SK-N-SH treated with all-trans-retinoic acid at 6 μM for 48 hours (cell line): ENCODE measurements at regions not wholly inside any gene's neighbourhood (a gene's known extent, or its start where the extent isn't known, plus 50 kb on each side); places are given as distances from the start of the nearest gene placed in this dataset.
A peak's percentile ranks its signal among the peaks of the same experiment; 100 is the strongest.

Experiments
- ATAC-seq: fragments of 200-7000 bp; cut with Tn5 transposase; 3 replicates; pipeline ENCODE4 v1.9.1; 2020; ENCODE audit warnings: mild to moderate bottlenecking, moderate library complexity
- ARNTL ChIP-seq: fragments of 450-650 bp; formaldehyde crosslinking; IDR thresholded peaks from 2 replicates; pipeline ENCODE4 v1.5.0; 2020; ENCODE audit warnings: low read depth, mild to moderate bottlenecking, moderate library complexity, borderline replicate concordance
- BACH2 ChIP-seq: fragments of 250-450 bp; sonication (Bioruptor Pico); IDR thresholded peaks from 2 replicates; pipeline ENCODE4 v1.9.0; 2021; ENCODE audit warnings: mild to moderate bottlenecking, borderline replicate concordance
- CREB5 ChIP-seq: fragments of 250-450 bp; sonication (Bioruptor Pico); IDR thresholded peaks from 2 replicates; pipeline ENCODE4 v1.5.1; 2020; ENCODE audit warnings: low read depth, mild to moderate bottlenecking, moderate library complexity
- CSDC2 ChIP-seq: fragments of 250-450 bp; sonication (Bioruptor Pico); IDR thresholded peaks from 2 replicates; pipeline ENCODE4 v1.5.0; 2020; ENCODE audit warnings: mild to moderate bottlenecking, moderate library complexity
- CSRNP3 ChIP-seq: fragments of 250-450 bp; sonication (Bioruptor Pico); IDR thresholded peaks from 2 replicates; pipeline ENCODE4 v1.5.1; 2021; ENCODE audit warnings: mild to moderate bottlenecking, moderate library complexity
- ESRRG ChIP-seq: fragments of 250-450 bp; sonication (Bioruptor Pico); IDR thresholded peaks from 2 replicates; pipeline ENCODE4 v1.6.1; 2021; ENCODE audit warnings: mild to moderate bottlenecking
- GLIS3 ChIP-seq: fragments of 250-450 bp; sonication (Bioruptor Pico); IDR thresholded peaks from 2 replicates; pipeline ENCODE4 v1.5.0; 2020; ENCODE audit warnings: mild to moderate bottlenecking, moderate library complexity
- ISL1 ChIP-seq: fragments of 250-450 bp; sonication (Bioruptor Pico); IDR thresholded peaks from 2 replicates; pipeline ENCODE4 v2.1.2; 2022; ENCODE audit warnings: mild to moderate bottlenecking, moderate library complexity
- OSR1 ChIP-seq: fragments of 250-450 bp; sonication (Bioruptor Pico); IDR thresholded peaks from 2 replicates; pipeline ENCODE4 v1.8.0; 2022; ENCODE audit warnings: moderate library complexity, mild to moderate bottlenecking, inconsistent platforms
- PPARA ChIP-seq: fragments of 250-450 bp; sonication (Bioruptor Pico); IDR thresholded peaks from 2 replicates; pipeline ENCODE4 v1.5.0; 2020; ENCODE audit warnings: mild to moderate bottlenecking, borderline replicate concordance
- RARB ChIP-seq: fragments of 250-450 bp; sonication (Bioruptor Pico); IDR thresholded peaks from 2 replicates; pipeline ENCODE4 v1.8.0; 2021; ENCODE audit warnings: mild to moderate bottlenecking, moderate library complexity
- SNAI2 ChIP-seq: fragments of 250-450 bp; sonication (Bioruptor Pico); IDR thresholded peaks from 2 replicates; pipeline ENCODE4 v1.5.0; 2020; ENCODE audit warnings: mild to moderate bottlenecking, moderate library complexity
- TCF4 ChIP-seq: fragments of 250-450 bp; sonication (Bioruptor Pico); IDR thresholded peaks from 2 replicates; pipeline ENCODE4 v1.8.0; 2021; ENCODE audit warnings: mild to moderate bottlenecking, moderate library complexity, borderline replicate concordance
- TOX ChIP-seq: fragments of 250-450 bp; sonication (Bioruptor Pico); IDR thresholded peaks from 2 replicates; pipeline ENCODE4 v1.8.0; 2021; ENCODE audit warnings: mild to moderate bottlenecking, moderate library complexity, borderline replicate concordance
- ZC3H10 ChIP-seq: fragments of 250-450 bp; sonication (Bioruptor Pico); IDR thresholded peaks from 2 replicates; pipeline ENCODE4 v1.5.1; 2021; ENCODE audit warnings: mild to moderate bottlenecking, moderate library complexity
- ZFP3 ChIP-seq: fragments of 250-450 bp; sonication (Bioruptor Pico); IDR thresholded peaks from 2 replicates; pipeline ENCODE4 v1.5.0; 2020; ENCODE audit warnings: mild to moderate bottlenecking, moderate library complexity
- ZFP30 ChIP-seq: fragments of 450-650 bp; formaldehyde crosslinking; IDR thresholded peaks from 2 replicates; pipeline ENCODE4 v1.5.0; 2022; ENCODE audit warnings: mild to moderate bottlenecking, moderate library complexity
- ZNF565 ChIP-seq: fragments of 450-650 bp; formaldehyde crosslinking; conservative IDR thresholded peaks from 2 replicates; pipeline ENCODE4 v1.5.0; 2020; ENCODE audit warnings: low read depth, mild to moderate bottlenecking, moderate library complexity
- ZNF70 ChIP-seq: fragments of 450-650 bp; formaldehyde crosslinking; IDR thresholded peaks from 2 replicates; pipeline ENCODE4 v1.5.0; 2020; ENCODE audit warnings: mild to moderate bottlenecking, moderate library complexity
- ZNF8 ChIP-seq: fragments of 450-650 bp; formaldehyde crosslinking; IDR thresholded peaks from 2 replicates; pipeline ENCODE4 v1.5.0; 2020; ENCODE audit warnings: mild to moderate bottlenecking, moderate library complexity
- TF ChIP-seq, protein P1 (sequence below): fragments of 250-450 bp; sonication (Bioruptor Pico); IDR thresholded peaks from 2 replicates; pipeline ENCODE4 v1.8.0; 2021; ENCODE audit warnings: low read depth, mild to moderate bottlenecking, moderate library complexity, borderline replicate concordance
- TF ChIP-seq, protein P2 (sequence below): fragments of 250-450 bp; sonication (Bioruptor Pico); IDR thresholded peaks from 2 replicates; pipeline ENCODE4 v1.5.0; 2020; ENCODE audit warnings: mild to moderate bottlenecking, moderate library complexity
- TF ChIP-seq, protein P3 (sequence below): fragments of 250-450 bp; sonication (Bioruptor Pico); IDR thresholded peaks from 2 replicates; pipeline ENCODE4 v1.8.0; 2020; ENCODE audit warnings: mild to moderate bottlenecking, moderate library complexity, borderline replicate concordance

DNA sequence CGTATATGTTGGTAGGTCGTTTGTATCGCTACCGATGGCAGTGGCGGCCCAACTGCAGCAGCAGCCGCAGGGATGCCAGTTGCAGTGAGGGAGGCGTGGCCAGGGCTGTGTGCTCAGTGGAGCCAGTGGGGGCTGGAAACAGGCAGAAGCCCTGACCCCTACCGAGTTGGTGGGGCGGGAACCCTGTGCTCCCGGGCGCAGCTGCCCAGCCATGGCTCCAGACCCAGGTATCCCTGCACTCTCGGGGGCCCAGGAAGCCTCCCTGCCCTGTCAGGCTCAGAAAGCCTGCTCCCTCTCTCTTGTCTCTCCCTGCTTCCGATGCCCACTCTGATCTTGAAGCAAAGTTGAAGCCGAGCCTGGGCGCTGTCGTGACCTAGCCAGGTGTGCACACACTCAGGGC lies 78.6 kb upstream of the ITGB1 start:
- TF ChIP-seq ZNF8 (no peak), ZNF565 (CRISPR knock-in tag) (no peak), CSRNP3 (CRISPR knock-in tag) (no peak), ZNF70 (no peak), TOX (CRISPR knock-in tag) (no peak), SNAI2 (CRISPR knock-in tag) (no peak), BACH2 (CRISPR knock-in tag) (no peak), PPARA (CRISPR knock-in tag) (no peak), ISL1 (CRISPR knock-in tag) (no peak), ZFP30 (CRISPR knock-in tag) (no peak), CSDC2 (no peak), GLIS3 (no peak), ARNTL (CRISPR knock-in tag) (no peak), CREB5 (CRISPR knock-in tag) (no peak), ZC3H10 (CRISPR knock-in tag) (no peak), ZFP3 (CRISPR knock-in tag) (no peak), TCF4 (CRISPR knock-in tag) (no peak)
- TF ChIP-seq, protein P1, sequence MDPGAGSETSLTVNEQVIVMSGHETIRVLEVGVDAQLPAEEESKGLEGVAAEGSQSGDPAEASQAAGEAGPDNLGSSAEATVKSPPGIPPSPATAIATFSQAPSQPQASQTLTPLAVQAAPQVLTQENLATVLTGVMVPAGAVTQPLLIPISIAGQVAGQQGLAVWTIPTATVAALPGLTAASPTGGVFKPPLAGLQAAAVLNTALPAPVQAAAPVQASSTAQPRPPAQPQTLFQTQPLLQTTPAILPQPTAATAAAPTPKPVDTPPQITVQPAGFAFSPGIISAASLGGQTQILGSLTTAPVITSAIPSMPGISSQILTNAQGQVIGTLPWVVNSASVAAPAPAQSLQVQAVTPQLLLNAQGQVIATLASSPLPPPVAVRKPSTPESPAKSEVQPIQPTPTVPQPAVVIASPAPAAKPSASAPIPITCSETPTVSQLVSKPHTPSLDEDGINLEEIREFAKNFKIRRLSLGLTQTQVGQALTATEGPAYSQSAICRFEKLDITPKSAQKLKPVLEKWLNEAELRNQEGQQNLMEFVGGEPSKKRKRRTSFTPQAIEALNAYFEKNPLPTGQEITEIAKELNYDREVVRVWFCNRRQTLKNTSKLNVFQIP (CRISPR knock-in tag): no peak
- TF ChIP-seq, protein P2, sequence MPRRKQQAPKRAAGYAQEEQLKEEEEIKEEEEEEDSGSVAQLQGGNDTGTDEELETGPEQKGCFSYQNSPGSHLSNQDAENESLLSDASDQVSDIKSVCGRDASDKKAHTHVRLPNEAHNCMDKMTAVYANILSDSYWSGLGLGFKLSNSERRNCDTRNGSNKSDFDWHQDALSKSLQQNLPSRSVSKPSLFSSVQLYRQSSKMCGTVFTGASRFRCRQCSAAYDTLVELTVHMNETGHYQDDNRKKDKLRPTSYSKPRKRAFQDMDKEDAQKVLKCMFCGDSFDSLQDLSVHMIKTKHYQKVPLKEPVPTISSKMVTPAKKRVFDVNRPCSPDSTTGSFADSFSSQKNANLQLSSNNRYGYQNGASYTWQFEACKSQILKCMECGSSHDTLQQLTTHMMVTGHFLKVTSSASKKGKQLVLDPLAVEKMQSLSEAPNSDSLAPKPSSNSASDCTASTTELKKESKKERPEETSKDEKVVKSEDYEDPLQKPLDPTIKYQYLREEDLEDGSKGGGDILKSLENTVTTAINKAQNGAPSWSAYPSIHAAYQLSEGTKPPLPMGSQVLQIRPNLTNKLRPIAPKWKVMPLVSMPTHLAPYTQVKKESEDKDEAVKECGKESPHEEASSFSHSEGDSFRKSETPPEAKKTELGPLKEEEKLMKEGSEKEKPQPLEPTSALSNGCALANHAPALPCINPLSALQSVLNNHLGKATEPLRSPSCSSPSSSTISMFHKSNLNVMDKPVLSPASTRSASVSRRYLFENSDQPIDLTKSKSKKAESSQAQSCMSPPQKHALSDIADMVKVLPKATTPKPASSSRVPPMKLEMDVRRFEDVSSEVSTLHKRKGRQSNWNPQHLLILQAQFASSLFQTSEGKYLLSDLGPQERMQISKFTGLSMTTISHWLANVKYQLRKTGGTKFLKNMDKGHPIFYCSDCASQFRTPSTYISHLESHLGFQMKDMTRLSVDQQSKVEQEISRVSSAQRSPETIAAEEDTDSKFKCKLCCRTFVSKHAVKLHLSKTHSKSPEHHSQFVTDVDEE (CRISPR knock-in tag): no peak
- TF ChIP-seq, protein P3, sequence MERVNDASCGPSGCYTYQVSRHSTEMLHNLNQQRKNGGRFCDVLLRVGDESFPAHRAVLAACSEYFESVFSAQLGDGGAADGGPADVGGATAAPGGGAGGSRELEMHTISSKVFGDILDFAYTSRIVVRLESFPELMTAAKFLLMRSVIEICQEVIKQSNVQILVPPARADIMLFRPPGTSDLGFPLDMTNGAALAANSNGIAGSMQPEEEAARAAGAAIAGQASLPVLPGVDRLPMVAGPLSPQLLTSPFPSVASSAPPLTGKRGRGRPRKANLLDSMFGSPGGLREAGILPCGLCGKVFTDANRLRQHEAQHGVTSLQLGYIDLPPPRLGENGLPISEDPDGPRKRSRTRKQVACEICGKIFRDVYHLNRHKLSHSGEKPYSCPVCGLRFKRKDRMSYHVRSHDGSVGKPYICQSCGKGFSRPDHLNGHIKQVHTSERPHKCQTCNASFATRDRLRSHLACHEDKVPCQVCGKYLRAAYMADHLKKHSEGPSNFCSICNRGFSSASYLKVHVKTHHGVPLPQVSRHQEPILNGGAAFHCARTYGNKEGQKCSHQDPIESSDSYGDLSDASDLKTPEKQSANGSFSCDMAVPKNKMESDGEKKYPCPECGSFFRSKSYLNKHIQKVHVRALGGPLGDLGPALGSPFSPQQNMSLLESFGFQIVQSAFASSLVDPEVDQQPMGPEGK (CRISPR knock-in tag): no peak
- ATAC-seq: no peak

DNA sequence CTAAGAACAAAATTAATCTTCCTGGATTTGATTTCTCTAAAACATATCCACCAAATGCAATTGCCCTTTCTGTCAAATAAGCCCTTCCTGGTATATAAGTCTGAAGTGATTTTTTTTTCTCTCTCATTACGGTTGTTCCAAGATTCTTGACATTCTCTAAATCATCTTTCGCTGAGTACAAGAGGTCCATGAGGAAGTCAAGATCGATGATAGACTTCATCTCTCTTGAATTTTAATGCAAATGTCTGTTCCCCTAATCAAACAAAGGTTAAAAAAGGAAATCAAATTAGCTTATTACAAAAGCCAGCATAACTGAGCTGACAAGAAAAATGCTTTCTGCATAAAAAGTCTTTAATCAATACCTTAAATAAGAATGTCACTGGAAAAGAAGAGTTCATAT lies 77.4 kb upstream of the ITGB1 start:
- ATAC-seq: peak; percentile 27
- no peak for TF ChIP-seq RARB
- TF ChIP-seq CSDC2: no peak
- TF ChIP-seq CREB5 (CRISPR knock-in tag): no peak
- no peak for TF ChIP-seq ZNF565 (CRISPR knock-in tag)
- TF ChIP-seq TCF4 (CRISPR knock-in tag): no peak
- TF ChIP-seq, protein P3 (CRISPR knock-in tag): no peak
- no peak for TF ChIP-seq GLIS3
- TF ChIP-seq ZFP30 (CRISPR knock-in tag): no peak
- TF ChIP-seq SNAI2 (CRISPR knock-in tag): no peak
- TF ChIP-seq ZNF70: no peak
- TF ChIP-seq PPARA (CRISPR knock-in tag): no peak
- no peak for TF ChIP-seq ESRRG (CRISPR knock-in tag)
- TF ChIP-seq OSR1: no peak
- TF ChIP-seq ZFP3 (CRISPR knock-in tag): no peak
- TF ChIP-seq, protein P1 (CRISPR knock-in tag): 0 out of 2 replicates have a peak, but pooled peaks have one; percentile 24
